Cardiac fibroblast (primary cell): ENCODE measurements at regions not wholly inside any gene's neighbourhood (a gene's known extent, or its start where the extent isn't known, plus 50 kb on each side); places are given as distances from the start of the nearest gene placed in this dataset.

ENCODE experiments used
- DNase-seq, 2 donors: peaks; one replicate each; pipeline versions ENCODE4 v3.0.0 to v3.0.0-alpha.2; 2010; ENCODE audit warnings: low read depth in 2 of 2
- H3K4me3 ChIP-seq, 2 donors: replicated peaks in 1 of 2; 1 replicate in 1 of 2; 2 replicates in 1 of 2; pipeline ENCODE4 v1.5.1; 2011; ENCODE audit warnings: low read depth in 2 of 2, low read length in 2 of 2, mild to moderate bottlenecking in 2 of 2, moderate library complexity in 1 of 2
- TF ChIP-seq, protein P1 (sequence below): IDR thresholded peaks from one replicate; pipeline ENCODE4 v1.5.1; 2011; ENCODE audit warnings: low read depth, mild to moderate bottlenecking, low read length, inconsistent platforms

DNA sequence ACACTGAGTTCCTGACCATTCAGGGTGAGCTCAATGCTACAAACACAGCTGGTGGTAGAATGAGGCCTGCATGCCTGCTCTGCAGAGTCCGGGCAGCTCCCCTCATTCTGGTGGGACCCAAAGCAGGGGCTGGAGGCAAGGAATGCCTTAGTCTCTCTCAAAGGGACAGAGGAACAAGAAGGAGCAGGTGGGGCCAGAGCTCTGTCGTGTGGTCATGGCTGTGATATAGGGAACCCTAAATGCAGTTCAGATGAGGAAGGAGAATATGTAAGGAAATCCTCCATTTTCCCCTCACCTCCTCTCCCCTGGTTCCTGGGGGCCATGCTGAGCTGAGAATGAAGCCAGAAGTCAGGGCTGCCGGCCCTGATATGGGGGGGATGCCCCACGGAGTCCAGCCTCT lies 334.3 kb downstream of the CYP26B1 start:
- DNase-seq, result no peak
- TF ChIP-seq, protein P1, sequence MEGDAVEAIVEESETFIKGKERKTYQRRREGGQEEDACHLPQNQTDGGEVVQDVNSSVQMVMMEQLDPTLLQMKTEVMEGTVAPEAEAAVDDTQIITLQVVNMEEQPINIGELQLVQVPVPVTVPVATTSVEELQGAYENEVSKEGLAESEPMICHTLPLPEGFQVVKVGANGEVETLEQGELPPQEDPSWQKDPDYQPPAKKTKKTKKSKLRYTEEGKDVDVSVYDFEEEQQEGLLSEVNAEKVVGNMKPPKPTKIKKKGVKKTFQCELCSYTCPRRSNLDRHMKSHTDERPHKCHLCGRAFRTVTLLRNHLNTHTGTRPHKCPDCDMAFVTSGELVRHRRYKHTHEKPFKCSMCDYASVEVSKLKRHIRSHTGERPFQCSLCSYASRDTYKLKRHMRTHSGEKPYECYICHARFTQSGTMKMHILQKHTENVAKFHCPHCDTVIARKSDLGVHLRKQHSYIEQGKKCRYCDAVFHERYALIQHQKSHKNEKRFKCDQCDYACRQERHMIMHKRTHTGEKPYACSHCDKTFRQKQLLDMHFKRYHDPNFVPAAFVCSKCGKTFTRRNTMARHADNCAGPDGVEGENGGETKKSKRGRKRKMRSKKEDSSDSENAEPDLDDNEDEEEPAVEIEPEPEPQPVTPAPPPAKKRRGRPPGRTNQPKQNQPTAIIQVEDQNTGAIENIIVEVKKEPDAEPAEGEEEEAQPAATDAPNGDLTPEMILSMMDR, result no peak
- no peak overlapping the region for H3K4me3 ChIP-seq

DNA sequence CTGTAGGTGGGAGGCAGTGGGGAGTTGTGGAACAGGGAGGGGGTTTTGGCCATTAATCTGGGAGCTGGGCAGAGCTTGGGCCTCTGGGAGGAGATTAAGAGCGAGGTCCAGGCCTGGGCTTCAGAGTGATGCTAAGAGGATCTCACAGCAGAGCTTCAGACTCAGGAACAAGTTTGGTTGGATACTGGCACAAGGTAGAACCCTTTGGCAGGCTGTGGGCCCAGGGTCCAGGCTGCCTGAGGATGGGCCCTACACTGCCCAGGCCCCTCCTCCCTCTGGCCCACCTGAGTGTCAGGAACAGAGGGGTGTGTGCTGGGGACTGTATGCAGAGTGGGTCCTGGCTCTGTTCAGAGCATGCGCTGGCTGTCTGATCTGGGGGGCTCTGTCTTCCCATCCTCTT lies 334.9 kb downstream of the CYP26B1 start:
- H3K4me3 ChIP-seq, result no peak overlapping the region
- TF ChIP-seq, protein P1, result no peak
- DNase-seq, result no peak

DNA sequence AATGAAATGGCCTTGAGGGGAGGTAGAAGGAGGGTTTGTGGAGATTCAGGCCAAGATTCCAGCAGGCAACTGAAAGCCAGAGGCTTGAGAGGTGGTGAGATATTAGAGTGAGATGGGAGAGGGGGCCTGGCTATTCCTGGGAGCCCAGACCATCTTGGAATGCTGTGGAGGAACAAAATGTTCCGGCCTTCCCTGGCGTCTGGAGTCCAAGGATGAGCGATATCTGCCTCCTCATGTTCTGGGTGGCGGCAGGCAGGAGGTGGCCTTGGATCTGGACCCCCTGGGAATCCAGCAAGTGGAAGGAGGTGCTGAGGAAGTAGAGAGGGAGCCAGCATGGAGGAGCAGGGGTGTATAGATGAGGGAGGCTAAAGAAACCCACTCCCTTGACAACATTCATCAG lies 335.9 kb downstream of the CYP26B1 start:
- TF ChIP-seq, protein P1, result no peak
- H3K4me3 ChIP-seq, result no peak overlapping the region

DNA sequence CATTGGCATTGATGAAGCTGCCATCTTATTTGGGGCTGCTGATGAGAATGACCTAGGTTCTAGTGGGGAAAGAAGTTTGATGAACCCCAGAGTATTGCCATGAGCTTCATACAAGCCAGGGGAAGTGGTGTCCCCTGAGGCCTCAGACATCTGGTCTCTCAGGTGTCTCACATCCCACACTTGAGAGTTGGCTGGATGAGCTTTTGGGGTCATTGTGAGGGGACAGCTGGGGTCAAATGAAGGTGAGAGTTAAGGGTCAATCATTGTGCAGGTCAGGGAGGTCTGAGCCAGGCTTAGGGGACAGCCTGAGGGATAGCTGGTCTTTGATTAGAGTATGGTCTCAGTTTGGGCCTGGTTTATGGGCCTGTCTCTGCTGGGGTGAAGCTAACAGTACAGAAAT lies 336.5 kb downstream of the CYP26B1 start:
- no peak overlapping the region for H3K4me3 ChIP-seq
- TF ChIP-seq, protein P1, result no peak
- no peak for DNase-seq

More for the DNA sequence above, 335.9 kb downstream of the CYP26B1 start:
- no peak for DNase-seq

DNA sequence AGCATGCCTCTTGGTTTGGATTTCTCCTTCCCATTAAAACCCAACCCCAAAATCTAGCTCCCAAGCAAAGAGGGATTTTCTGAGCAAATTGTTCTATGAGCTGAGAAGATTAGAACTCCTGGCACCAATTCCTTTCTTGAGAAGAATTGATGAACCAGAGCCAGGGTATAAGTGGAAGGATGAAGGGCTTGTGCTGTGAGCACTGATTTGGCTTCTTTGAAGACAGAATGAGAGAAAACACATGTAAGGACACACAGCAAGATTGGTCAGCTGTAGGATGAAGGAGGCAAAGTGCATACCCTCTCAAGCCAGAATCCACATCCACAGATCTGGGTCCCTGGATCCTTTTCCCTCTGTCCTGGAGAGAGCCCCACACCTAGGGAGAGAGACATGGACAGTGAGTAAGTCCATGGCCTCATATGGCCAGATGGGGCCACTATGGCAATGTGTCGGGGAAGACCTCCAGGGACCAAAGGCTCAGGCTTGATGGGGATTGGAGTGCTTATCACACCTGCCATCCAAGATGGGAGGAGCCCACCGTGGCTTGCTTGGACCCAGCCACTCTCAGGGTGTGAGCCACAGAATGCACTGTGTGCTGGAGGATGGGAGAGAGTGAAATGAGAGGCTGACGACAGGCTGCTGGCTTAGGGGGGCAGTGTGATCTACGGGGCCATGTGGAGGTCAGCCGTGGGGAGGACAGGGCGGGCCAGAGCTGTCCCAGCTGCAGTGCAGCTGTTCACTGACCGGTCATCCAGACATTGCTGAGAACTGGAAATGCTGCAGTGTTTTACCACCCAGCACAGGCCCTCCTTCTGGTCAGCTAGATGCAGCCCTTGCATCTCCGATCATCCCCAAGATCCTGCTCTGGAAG lies 339.8 kb downstream of the CYP26B1 start:
- DNase-seq, result peak in 1 of 2 donors; percentile 34
- no peak overlapping the region for H3K4me3 ChIP-seq
- TF ChIP-seq, protein P1, result no peak

DNA sequence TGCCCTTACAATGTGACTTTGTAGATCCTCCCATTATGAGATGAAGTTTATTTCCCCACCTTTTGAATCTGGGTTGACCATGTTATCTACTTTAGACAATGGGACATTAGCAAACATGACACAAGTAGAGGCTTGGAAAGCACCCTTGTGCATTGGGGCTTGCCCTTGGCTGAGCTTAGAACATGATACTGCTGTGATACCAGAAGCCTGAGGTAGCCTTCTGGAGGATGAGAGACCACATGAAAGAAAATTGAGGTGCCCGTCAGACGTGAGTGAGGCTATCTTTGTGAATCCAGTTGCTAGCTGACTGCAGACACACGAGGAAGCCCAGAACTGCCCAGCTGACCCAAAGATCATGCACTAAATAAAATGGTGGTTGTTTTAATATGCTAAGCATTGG lies 341.2 kb downstream of the CYP26B1 start:
- DNase-seq, result no peak
- TF ChIP-seq, protein P1, result no peak
- no peak overlapping the region for H3K4me3 ChIP-seq
